DND-41 (cell line): ENCODE measurements at regions not wholly inside any gene's neighbourhood (a gene's known extent, or its start where the extent isn't known, plus 50 kb on each side); places are given as distances from the start of the nearest gene placed in this dataset.

ENCODE experiments used
- CTCF ChIP-seq: IDR thresholded peaks from 2 replicates; pipeline ENCODE4 v1.5.1; 2012; ENCODE audit warnings: borderline replicate concordance, low read length, moderate library complexity, mild to moderate bottlenecking; ENCODE audit not compliant: poor library complexity, severe bottlenecking; ENCODE audit errors: extremely low read depth
- EZH2 ChIP-seq: IDR thresholded peaks from 3 replicates; pipeline ENCODE4 v1.6.1; 2012; ENCODE audit warnings: borderline replicate concordance, low read depth, mild to moderate bottlenecking, moderate library complexity, low read length, inconsistent platforms; ENCODE audit not compliant: severe bottlenecking

DNA sequence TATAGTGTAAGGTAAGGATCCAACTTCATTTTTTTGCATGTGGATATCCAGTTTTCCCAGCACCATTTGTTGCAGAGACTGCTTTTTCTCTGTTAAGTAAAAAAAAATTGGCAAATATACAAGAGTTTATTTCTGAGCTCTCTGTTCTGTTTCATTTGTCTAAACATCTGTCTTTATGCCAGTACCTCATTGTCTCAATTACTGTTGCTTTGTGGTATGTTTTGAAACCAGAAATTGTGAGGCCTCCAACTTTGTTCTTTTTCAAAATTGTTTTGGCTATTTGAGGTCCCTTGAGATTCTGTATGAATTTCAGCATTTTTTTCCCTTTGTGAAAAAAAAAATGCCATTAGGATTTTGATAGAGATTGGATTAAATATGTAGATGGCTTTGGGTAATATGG lies 150.5 kb downstream of the MINAR1 start:
- TF ChIP-seq CTCF: no peak
- TF ChIP-seq EZH2: no peak
